ENCODE measurements at regions not wholly inside any gene's neighbourhood (a gene's known extent, or its start where the extent isn't known, plus 50 kb on each side); places are given as distances from the start of the nearest gene placed in this dataset.
"Not testable (repeated sequence)": the region's sequence is repeated elsewhere in the genome, so short reads cannot be mapped to it uniquely, and the experiment has no call there.

- Mint-ChIP-seq H3K27me3 (peaks cover 5% of the 10 kb centered on the region), H3K4me3 (no peak overlapping the region), H3K9me3 (no peaks in the 10 kb centered on the region), H3K27ac (no peak overlapping the region), H3K4me1 (no peaks in the 10 kb centered on the region), H3K36me3 (no peaks in the 10 kb centered on the region)
Observed at GRCh38 chr5:74541381-74541781, 99.1 kb downstream of the ENC1 start.

GRCh38 chr5:74540622-74541021 is 99.9 kb downstream of the ENC1 start:
- Mint-ChIP-seq H3K27me3 (peaks cover 5% of the 10 kb centered on the region), H3K9me3 (no peaks in the 10 kb centered on the region), H3K36me3 (no peaks in the 10 kb centered on the region), H3K27ac (no peak overlapping the region), H3K4me1 (no peaks in the 10 kb centered on the region), H3K4me3 (no peak overlapping the region)

GRCh38 chr5:74539986-74540385 is 100.5 kb downstream of the ENC1 start:
- Mint-ChIP-seq H3K9me3 (peaks cover 1% of the 10 kb centered on the region), H3K4me1 (no peaks in the 10 kb centered on the region), H3K27me3 (peaks cover 5% of the 10 kb centered on the region), H3K4me3 (no peak overlapping the region), H3K27ac (no peak overlapping the region), H3K36me3 (no peaks in the 10 kb centered on the region)

GRCh38 chr5:74538206-74538661 is 102.3 kb downstream of the ENC1 start:
- Mint-ChIP-seq H3K27me3 (peaks cover 4% of the 10 kb centered on the region), H3K4me3 (no peak overlapping the region), H3K9me3 (peaks cover 10% of the 10 kb centered on the region), H3K4me1 (no peaks in the 10 kb centered on the region), H3K27ac (no peak overlapping the region), H3K36me3 (no peaks in the 10 kb centered on the region)

GRCh38 chr5:74536658-74537057 is 103.9 kb downstream of the ENC1 start:
- Mint-ChIP-seq H3K36me3 (no peaks in the 10 kb centered on the region), H3K27me3 (peaks cover 6% of the 10 kb centered on the region)

GRCh38 chr5:74535926-74536325 is 104.6 kb downstream of the ENC1 start:
- H3K27me3 Mint-ChIP-seq: peaks cover 6% of the 10 kb centered on the region
- H3K4me3 Mint-ChIP-seq: no peak overlapping the region
- H3K36me3 Mint-ChIP-seq: no peaks in the 10 kb centered on the region
- H3K9me3 Mint-ChIP-seq: peaks cover 16% of the 10 kb centered on the region
- no peaks in the 10 kb centered on the region for H3K4me1 Mint-ChIP-seq
- H3K27ac Mint-ChIP-seq: no peak overlapping the region

More at GRCh38 chr5:74536658-74537057, 103.9 kb downstream of the ENC1 start:
- no peaks in the 10 kb centered on the region for H3K4me1 Mint-ChIP-seq
- peaks cover 16% of the 10 kb centered on the region for H3K9me3 Mint-ChIP-seq
- H3K27ac Mint-ChIP-seq: no peak overlapping the region
- H3K4me3 Mint-ChIP-seq: no peak overlapping the region

- H3K27me3 Mint-ChIP-seq: peaks cover 6% of the 10 kb centered on the region
- H3K9me3 Mint-ChIP-seq: peaks cover 16% of the 10 kb centered on the region
- H3K36me3 Mint-ChIP-seq: no peaks in the 10 kb centered on the region
- H3K4me3 Mint-ChIP-seq: no peak overlapping the region
- no peak overlapping the region for H3K27ac Mint-ChIP-seq
- no peaks in the 10 kb centered on the region for H3K4me1 Mint-ChIP-seq
Observed at GRCh38 chr5:74534397-74535129, 106.0 kb downstream of the ENC1 start.

GRCh38 chr5:74530326-74531050 is 110.0 kb downstream of the ENC1 start:
- H3K36me3 Mint-ChIP-seq: no peaks in the 10 kb centered on the region
- no peak overlapping the region for H3K27ac Mint-ChIP-seq
- no peaks in the 10 kb centered on the region for H3K4me1 Mint-ChIP-seq
- no peak overlapping the region for H3K4me3 Mint-ChIP-seq
- H3K9me3 Mint-ChIP-seq: peaks cover 16% of the 10 kb centered on the region
- peaks cover 4% of the 10 kb centered on the region for H3K27me3 Mint-ChIP-seq

- H3K4me3 Mint-ChIP-seq: no peak overlapping the region
- peaks cover 6% of the 10 kb centered on the region for H3K9me3 Mint-ChIP-seq
- H3K36me3 Mint-ChIP-seq: no peaks in the 10 kb centered on the region
- H3K27ac Mint-ChIP-seq: no peak overlapping the region
- peaks cover 4% of the 10 kb centered on the region for H3K27me3 Mint-ChIP-seq
- no peaks in the 10 kb centered on the region for H3K4me1 Mint-ChIP-seq
Observed at GRCh38 chr5:74529101-74529500, 111.4 kb downstream of the ENC1 start.

GRCh38 chr5:74526111-74526510 is 114.4 kb downstream of the ENC1 start:
- H3K27me3 Mint-ChIP-seq: peaks cover 6% of the 10 kb centered on the region
- H3K4me1 Mint-ChIP-seq: no peaks in the 10 kb centered on the region

GRCh38 chr5:74524767-74525166 is 115.8 kb downstream of the ENC1 start:
- H3K27ac Mint-ChIP-seq, H3K36me3 Mint-ChIP-seq, H3K4me3 Mint-ChIP-seq, H3K9me3 Mint-ChIP-seq, H3K4me1 Mint-ChIP-seq, H3K27me3 Mint-ChIP-seq: not testable (repeated sequence)

More at GRCh38 chr5:74526111-74526510, 114.4 kb downstream of the ENC1 start:
- peaks cover 6% of the 10 kb centered on the region for H3K9me3 Mint-ChIP-seq
- no peak overlapping the region for H3K4me3 Mint-ChIP-seq
- no peaks in the 10 kb centered on the region for H3K36me3 Mint-ChIP-seq
- no peak overlapping the region for H3K27ac Mint-ChIP-seq

GRCh38 chr5:74523698-74524097 is 116.8 kb downstream of the ENC1 start:
- not testable (repeated sequence) for H3K36me3 Mint-ChIP-seq, H3K27ac Mint-ChIP-seq, H3K4me3 Mint-ChIP-seq, H3K4me1 Mint-ChIP-seq, H3K27me3 Mint-ChIP-seq, H3K9me3 Mint-ChIP-seq

- not testable (repeated sequence) for H3K27me3 Mint-ChIP-seq, H3K4me1 Mint-ChIP-seq, H3K27ac Mint-ChIP-seq, H3K4me3 Mint-ChIP-seq, H3K36me3 Mint-ChIP-seq, H3K9me3 Mint-ChIP-seq
Observed at GRCh38 chr5:74522838-74523237, 117.7 kb downstream of the ENC1 start.

- Mint-ChIP-seq H3K27ac (no peak overlapping the region), H3K36me3 (no peaks in the 10 kb centered on the region), H3K9me3 (peaks cover 6% of the 10 kb centered on the region), H3K4me3 (no peak overlapping the region), H3K27me3 (peaks cover 5% of the 10 kb centered on the region), H3K4me1 (no peaks in the 10 kb centered on the region)
Observed at GRCh38 chr5:74521401-74521800, 119.1 kb downstream of the ENC1 start.

- Mint-ChIP-seq H3K36me3 (no peaks in the 10 kb centered on the region), H3K4me1 (no peaks in the 10 kb centered on the region), H3K27me3 (peaks cover 8% of the 10 kb centered on the region), H3K9me3 (peaks cover 6% of the 10 kb centered on the region), H3K4me3 (no peak overlapping the region), H3K27ac (no peak overlapping the region)
Observed at GRCh38 chr5:74519679-74520078, 120.8 kb downstream of the ENC1 start.

GRCh38 chr5:74519161-74519571 is 121.4 kb downstream of the ENC1 start:
- peaks cover 6% of the 10 kb centered on the region for H3K9me3 Mint-ChIP-seq
- no peak overlapping the region for H3K4me3 Mint-ChIP-seq

More at GRCh38 chr5:74519161-74519571, 121.4 kb downstream of the ENC1 start:
- Mint-ChIP-seq H3K27ac (no peak overlapping the region), H3K4me1 (no peaks in the 10 kb centered on the region), H3K27me3 (peaks cover 12% of the 10 kb centered on the region), H3K36me3 (no peaks in the 10 kb centered on the region)
